ENCODE measurements at regions not wholly inside any gene's neighbourhood (a gene's known extent, or its start where the extent isn't known, plus 50 kb on each side); places are given as distances from the start of the nearest gene placed in this dataset.
A peak's percentile ranks its signal among the peaks of the same experiment; 100 is the strongest.

DNA sequence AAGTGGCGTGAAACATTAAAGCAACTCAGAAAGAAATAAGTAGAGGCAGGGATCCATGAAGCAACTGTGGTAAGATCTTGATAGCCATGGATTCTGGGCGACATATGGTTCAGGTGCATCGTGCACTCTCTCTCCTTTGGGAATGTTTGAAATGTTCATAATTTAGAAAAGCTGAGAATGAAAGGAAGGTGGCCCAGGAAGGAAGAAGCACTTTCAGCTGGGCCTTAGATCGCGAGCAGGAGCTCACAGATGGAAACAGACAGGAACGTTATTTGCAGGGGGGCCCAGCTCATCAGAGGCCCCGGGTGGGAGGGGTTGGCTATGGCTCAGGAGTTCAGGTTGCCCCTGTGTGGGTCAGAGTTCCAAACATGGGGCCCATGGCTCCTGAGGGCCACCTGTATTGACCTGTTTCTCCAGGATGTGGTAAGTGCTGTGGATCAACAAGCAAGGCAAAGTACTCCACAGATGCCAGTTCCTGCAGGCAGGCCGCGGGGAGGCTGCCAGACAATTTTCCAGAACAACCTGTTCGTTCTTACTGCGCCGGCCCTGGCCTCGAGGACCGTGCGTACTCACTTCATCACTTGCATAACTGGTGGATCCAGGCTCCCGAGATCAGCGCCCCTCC is 253.2 kb downstream of the TOMM20 start (continued):
- TF ChIP-seq ZNF530 (CRISPR knock-in tag; IDR thresholded peaks at IDR 0.05; ENCODE audit: low read depth) (no peak), CTCF (CRISPR knock-in tag; IDR thresholded peaks at IDR 0.05) (no peak), ZNF225 (CRISPR knock-in tag; IDR thresholded peaks at IDR 0.05) (no peak), MYNN (CRISPR knock-in tag; IDR thresholded peaks at IDR 0.05; ENCODE audit: low read depth) (0 out of 2 replicates have a peak, but pooled peaks have one; percentile 36), ZFY (CRISPR knock-in tag; IDR thresholded peaks at IDR 0.05) (peak; percentile 75), PRDM10 (CRISPR knock-in tag; IDR thresholded peaks at IDR 0.05; ENCODE audit: low read depth) (peak; percentile 86), HNRNPUL1 (IDR thresholded peaks at IDR 0.05; ENCODE audit: low read depth, low read length) (no peak), POLR2A (IDR thresholded peaks at IDR 0.05; ENCODE audit: insufficient read depth in 1 of 2, low read depth in 2 of 2, low read length in 2 of 2) (peak in 1 of 2 experiments; percentile 76), ZSCAN12 (CRISPR knock-in tag; IDR thresholded peaks at IDR 0.05) (0 out of 2 replicates have a peak, but pooled peaks have one; percentile 72), ZNF12 (CRISPR knock-in tag; IDR thresholded peaks at IDR 0.05) (no peak; the same call in 1 of the 2 replicates), SUZ12 (IDR thresholded peaks at IDR 0.05; ENCODE audit: low read depth, low read length) (no peak), ISL2 (CRISPR knock-in tag; IDR thresholded peaks at IDR 0.05) (peak; percentile 86)
- TF ChIP-seq, protein P1, sequence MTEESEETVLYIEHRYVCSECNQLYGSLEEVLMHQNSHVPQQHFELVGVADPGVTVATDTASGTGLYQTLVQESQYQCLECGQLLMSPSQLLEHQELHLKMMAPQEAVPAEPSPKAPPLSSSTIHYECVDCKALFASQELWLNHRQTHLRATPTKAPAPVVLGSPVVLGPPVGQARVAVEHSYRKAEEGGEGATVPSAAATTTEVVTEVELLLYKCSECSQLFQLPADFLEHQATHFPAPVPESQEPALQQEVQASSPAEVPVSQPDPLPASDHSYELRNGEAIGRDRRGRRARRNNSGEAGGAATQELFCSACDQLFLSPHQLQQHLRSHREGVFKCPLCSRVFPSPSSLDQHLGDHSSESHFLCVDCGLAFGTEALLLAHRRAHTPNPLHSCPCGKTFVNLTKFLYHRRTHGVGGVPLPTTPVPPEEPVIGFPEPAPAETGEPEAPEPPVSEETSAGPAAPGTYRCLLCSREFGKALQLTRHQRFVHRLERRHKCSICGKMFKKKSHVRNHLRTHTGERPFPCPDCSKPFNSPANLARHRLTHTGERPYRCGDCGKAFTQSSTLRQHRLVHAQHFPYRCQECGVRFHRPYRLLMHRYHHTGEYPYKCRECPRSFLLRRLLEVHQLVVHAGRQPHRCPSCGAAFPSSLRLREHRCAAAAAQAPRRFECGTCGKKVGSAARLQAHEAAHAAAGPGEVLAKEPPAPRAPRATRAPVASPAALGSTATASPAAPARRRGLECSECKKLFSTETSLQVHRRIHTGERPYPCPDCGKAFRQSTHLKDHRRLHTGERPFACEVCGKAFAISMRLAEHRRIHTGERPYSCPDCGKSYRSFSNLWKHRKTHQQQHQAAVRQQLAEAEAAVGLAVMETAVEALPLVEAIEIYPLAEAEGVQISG (CRISPR knock-in tag; IDR thresholded peaks at IDR 0.05) = peak; percentile 55
- TF ChIP-seq, protein P2, sequence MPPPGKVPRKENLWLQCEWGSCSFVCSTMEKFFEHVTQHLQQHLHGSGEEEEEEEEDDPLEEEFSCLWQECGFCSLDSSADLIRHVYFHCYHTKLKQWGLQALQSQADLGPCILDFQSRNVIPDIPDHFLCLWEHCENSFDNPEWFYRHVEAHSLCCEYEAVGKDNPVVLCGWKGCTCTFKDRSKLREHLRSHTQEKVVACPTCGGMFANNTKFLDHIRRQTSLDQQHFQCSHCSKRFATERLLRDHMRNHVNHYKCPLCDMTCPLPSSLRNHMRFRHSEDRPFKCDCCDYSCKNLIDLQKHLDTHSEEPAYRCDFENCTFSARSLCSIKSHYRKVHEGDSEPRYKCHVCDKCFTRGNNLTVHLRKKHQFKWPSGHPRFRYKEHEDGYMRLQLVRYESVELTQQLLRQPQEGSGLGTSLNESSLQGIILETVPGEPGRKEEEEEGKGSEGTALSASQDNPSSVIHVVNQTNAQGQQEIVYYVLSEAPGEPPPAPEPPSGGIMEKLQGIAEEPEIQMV (CRISPR knock-in tag; IDR thresholded peaks at IDR 0.05; ENCODE audit: low read depth) = peak; percentile 27; the same call in 1 of the 2 replicates
- TF ChIP-seq, protein P3, sequence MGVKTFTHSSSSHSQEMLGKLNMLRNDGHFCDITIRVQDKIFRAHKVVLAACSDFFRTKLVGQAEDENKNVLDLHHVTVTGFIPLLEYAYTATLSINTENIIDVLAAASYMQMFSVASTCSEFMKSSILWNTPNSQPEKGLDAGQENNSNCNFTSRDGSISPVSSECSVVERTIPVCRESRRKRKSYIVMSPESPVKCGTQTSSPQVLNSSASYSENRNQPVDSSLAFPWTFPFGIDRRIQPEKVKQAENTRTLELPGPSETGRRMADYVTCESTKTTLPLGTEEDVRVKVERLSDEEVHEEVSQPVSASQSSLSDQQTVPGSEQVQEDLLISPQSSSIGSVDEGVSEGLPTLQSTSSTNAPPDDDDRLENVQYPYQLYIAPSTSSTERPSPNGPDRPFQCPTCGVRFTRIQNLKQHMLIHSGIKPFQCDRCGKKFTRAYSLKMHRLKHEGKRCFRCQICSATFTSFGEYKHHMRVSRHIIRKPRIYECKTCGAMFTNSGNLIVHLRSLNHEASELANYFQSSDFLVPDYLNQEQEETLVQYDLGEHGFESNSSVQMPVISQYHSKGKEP (CRISPR knock-in tag; IDR thresholded peaks at IDR 0.05) = no peak
